ENCODE measurements at regions not wholly inside any gene's neighbourhood (a gene's known extent, or its start where the extent isn't known, plus 50 kb on each side); places are given as distances from the start of the nearest gene placed in this dataset.
"Not testable (repeated sequence)": the region's sequence is repeated elsewhere in the genome, so short reads cannot be mapped to it uniquely, and the experiment has no call there.

- DNase-seq (ENCODE audit: low spot score): no peak
- FAIRE-seq: no peak
These were observed 71.1 kb downstream of the TRAM1L1 start for GRCh38 chr4:117014236-117014635.

- peak; percentile 49 for DNase-seq (ENCODE audit: low spot score)
- peak; percentile 43 for FAIRE-seq
These were observed 74.7 kb downstream of the TRAM1L1 start for GRCh38 chr4:117010671-117011070.

GRCh38 chr4:117001077-117001476 is 84.3 kb downstream of the TRAM1L1 start:
- peak; percentile 87 for DNase-seq (ENCODE audit: low spot score)
- peak; percentile 93 for FAIRE-seq

- no peak for FAIRE-seq
- no peak for DNase-seq (ENCODE audit: low spot score)
These were observed 102.7 kb downstream of the TRAM1L1 start for GRCh38 chr4:116982656-116983055.

GRCh38 chr4:116980436-116980835 is 104.9 kb downstream of the TRAM1L1 start:
- not testable (repeated sequence) for FAIRE-seq; DNase-seq (ENCODE audit: low spot score)

GRCh38 chr4:116959045-116959444 is 126.3 kb downstream of the TRAM1L1 start:
- no peak for FAIRE-seq
- no peak for DNase-seq (ENCODE audit: low spot score)

- no peak for FAIRE-seq
These were observed 131.4 kb downstream of the TRAM1L1 start for GRCh38 chr4:116953947-116954346.

GRCh38 chr4:116952530-116953136 is 132.7 kb downstream of the TRAM1L1 start:
- FAIRE-seq (no peak), DNase-seq (ENCODE audit: low spot score) (no peak)

More at GRCh38 chr4:116953947-116954346, 131.4 kb downstream of the TRAM1L1 start:
- DNase-seq (ENCODE audit: low spot score): no peak

- FAIRE-seq (no peak), DNase-seq (ENCODE audit: low spot score) (no peak)
These were observed 135.5 kb downstream of the TRAM1L1 start for GRCh38 chr4:116949856-116950255.

- FAIRE-seq: no peak
- no peak for DNase-seq (ENCODE audit: low spot score)
These were observed 143.1 kb downstream of the TRAM1L1 start for GRCh38 chr4:116942315-116942714.

- no peak for FAIRE-seq
- DNase-seq (ENCODE audit: low spot score): no peak
These were observed 155.0 kb downstream of the TRAM1L1 start for GRCh38 chr4:116930329-116930728.

GRCh38 chr4:116926631-116927295 is 158.6 kb downstream of the TRAM1L1 start:
- no peak for DNase-seq (ENCODE audit: low spot score)
- no peak for FAIRE-seq

- no peak for DNase-seq (ENCODE audit: low spot score)
- no peak for FAIRE-seq
These were observed 159.4 kb downstream of the TRAM1L1 start for GRCh38 chr4:116925900-116926457.

GRCh38 chr4:116923389-116923788 is 162.0 kb downstream of the TRAM1L1 start:
- FAIRE-seq (no peak), DNase-seq (ENCODE audit: low spot score) (no peak)

GRCh38 chr4:116913451-116913850 is 171.9 kb downstream of the TRAM1L1 start:
- DNase-seq (ENCODE audit: low spot score) (no peak), FAIRE-seq (no peak)

- FAIRE-seq: no peak
- no peak for DNase-seq (ENCODE audit: low spot score)
These were observed 178.6 kb downstream of the TRAM1L1 start for GRCh38 chr4:116906758-116907157.

- no peak for FAIRE-seq
These were observed 185.8 kb downstream of the TRAM1L1 start for GRCh38 chr4:116899561-116899960.

GRCh38 chr4:116885579-116885978 is 199.8 kb downstream of the TRAM1L1 start:
- FAIRE-seq: no peak

More at GRCh38 chr4:116899561-116899960, 185.8 kb downstream of the TRAM1L1 start:
- no peak for DNase-seq (ENCODE audit: low spot score)

GRCh38 chr4:116882503-116882902 is 202.9 kb downstream of the TRAM1L1 start:
- FAIRE-seq: no peak
- DNase-seq (ENCODE audit: low spot score): no peak

More at GRCh38 chr4:116885579-116885978, 199.8 kb downstream of the TRAM1L1 start:
- DNase-seq (ENCODE audit: low spot score): no peak

GRCh38 chr4:116881077-116881476 is 204.3 kb downstream of the TRAM1L1 start:
- FAIRE-seq (no peak), DNase-seq (ENCODE audit: low spot score) (no peak)

GRCh38 chr4:116880625-116881024 is 204.8 kb downstream of the TRAM1L1 start:
- no peak for DNase-seq (ENCODE audit: low spot score)
- FAIRE-seq: no peak

GRCh38 chr4:116878280-116878679 is 207.1 kb downstream of the TRAM1L1 start:
- FAIRE-seq: no peak
- no peak for DNase-seq (ENCODE audit: low spot score)

- FAIRE-seq (no peak), DNase-seq (ENCODE audit: low spot score) (no peak)
These were observed 208.3 kb downstream of the TRAM1L1 start for GRCh38 chr4:116877069-116877468.

Measured in RCC 7860 (cell line).